Heart left ventricle (tissue), 16 donors: ENCODE measurements at regions not wholly inside any gene's neighbourhood (a gene's known extent, or its start where the extent isn't known, plus 50 kb on each side); places are given as distances from the start of the nearest gene placed in this dataset.

Experiments
- ATAC-seq, 4 donors: fragments of 200-7000 bp; cut with Tn5 transposase; one replicate each; pipeline ENCODE4 v1.9.1; 2020 to 2022; ENCODE audit warnings: moderate library complexity in 4 of 4, mild to moderate bottlenecking in 3 of 4, moderate number of reproducible peaks in 1 of 4
- DNase-seq, 5 donors: peaks; one replicate each; pipeline ENCODE4 v3.0.0-alpha.2; 2020
- H3K27ac ChIP-seq, 12 donors: fragments of 200-600 bp; sonication (generic) in 4 of 12; one replicate each; pipeline versions ENCODE4 v1.5.0 to v1.8.0; 2016 to 2022; ENCODE audit warnings: mild to moderate bottlenecking in 2 of 12
- H3K27me3 ChIP-seq, 9 donors: fragments of 200-600 bp; sonication (generic) in 2 of 9; one replicate each; pipeline versions ENCODE4 v1.5.1 to v1.8.0; 2016 to 2022; ENCODE audit warnings: mild to moderate bottlenecking in 3 of 9
- H3K36me3 ChIP-seq, 9 donors: fragments of 200-600 bp; sonication (generic) in 2 of 9; one replicate each; pipeline versions ENCODE4 v1.5.0 to v1.8.0; 2018 to 2022; ENCODE audit warnings: mild to moderate bottlenecking in 2 of 9
- H3K4me1 ChIP-seq, 12 donors: fragments of 200-600 bp; sonication (generic) in 4 of 12; one replicate each; pipeline versions ENCODE4 v1.5.0 to v1.8.0; 2016 to 2022; ENCODE audit warnings: mild to moderate bottlenecking in 3 of 12
- H3K4me3 ChIP-seq, 12 donors: fragments of 200-600 bp; sonication (generic) in 4 of 12; one replicate each; pipeline versions ENCODE4 v1.5.0 to v1.8.0; 2017 to 2022; ENCODE audit warnings: mild to moderate bottlenecking in 9 of 12, moderate library complexity in 4 of 12
- H3K9me3 ChIP-seq, 12 donors: fragments of 200-600 bp; sonication (generic) in 4 of 12; one replicate each; pipeline versions ENCODE4 v1.5.0 to v1.8.0; 2016 to 2022; ENCODE audit warnings: mild to moderate bottlenecking in 1 of 12
- POLR2A ChIP-seq, 2 donors: fragments of 450-650 bp; IDR thresholded peaks; one replicate each; pipeline ENCODE4 v1.6.1; 2017; ENCODE audit warnings: antibody characterized with exemption in 2 of 2, mild to moderate bottlenecking in 2 of 2, moderate library complexity in 2 of 2
- WGBS, 4 donors: extraction: QIAGEN DNeasy Blood & Tissue Kit in 2 of 4; methylation state at CpG; one replicate each; pipeline versions ENCODE4 v1.1.5 to v1.1.7; 2013 to 2018; 5-methylcytosine and 5-hydroxymethylcytosine counted together
- intact Hi-C, 10 donors: fragments of 100-400 bp; cut with DNase I; formaldehyde crosslinking; loops; one replicate each; pipeline versions ENCODE4 v1.11.1 to v1.14.2; 2022
- TF ChIP-seq, protein P1 (sequence below), 12 donors: fragments of 200-600 bp; sonication (generic) in 4 of 12; IDR thresholded peaks; one replicate each; pipeline versions ENCODE4 v1.5.0 to v1.8.0; 2018 to 2022; ENCODE audit warnings: antibody characterized with exemption in 12 of 12, mild to moderate bottlenecking in 5 of 12
- donor health status: ischemic (EF 13 %, LVEDD 7.1; RV severe dilation, severe dysfunction).
- donor health status: healthy with polysubstance abuse.
- donor health status: DM: no; HTN: yes; CAD: no.
- donor health status: DM: no; HTN: no; CAD: no.
- donor health status: ischemic (EF 25% LVEDD 6.9; RV normal size, moderate dysfunction).
- donor health status: ischemic (EF 25% LVEDD 5.7; RV mildly dilated, moderate dysfunction).
- donor health status: healthy.
- donor health status: DM: yes; HTN: yes; CAD: no.
- donor health status: ischemic (EF 35%, LVEDD 5.7; RV mildly dilated, moderate dysfunction).
- donor health status: nonischemic (EF 11% LVEDD 7.7; RV severe dilation, severe dysfunction).
- donor health status: DM: yes; HTN: yes; CAD: no.
- donor health status: PGD.
- donor health status: ischemic (EF 29% LVEDD 5.4; RV normal size, mild dysfunction).
- donor health status: nonischemic (EF 23%, LVEDD 6.1; RV moderate dilation, normal function).

DNA sequence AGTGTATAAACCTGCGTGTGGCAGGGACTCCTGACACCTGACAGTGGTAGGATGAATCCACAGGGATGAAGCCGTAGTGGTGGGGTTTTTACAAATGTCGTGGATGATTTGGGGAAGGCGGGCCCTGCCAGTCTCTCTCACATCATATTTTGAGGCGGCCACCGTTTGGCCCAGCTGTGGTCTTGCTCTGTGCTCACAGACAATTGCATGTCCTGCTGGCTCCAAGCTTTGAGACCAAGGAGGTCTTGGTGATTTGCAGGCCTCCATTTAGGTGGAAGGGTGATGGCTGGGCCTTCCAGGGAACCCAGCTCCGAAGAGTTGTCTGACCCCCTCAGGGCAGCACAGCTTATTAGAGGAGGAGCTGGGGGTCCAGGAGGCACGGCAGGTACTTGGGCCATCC lies 151.1 kb upstream of the SHH start:
- Histone ChIP-seq H3K36me3 (no peaks in the 10 kb centered on the region), H3K27ac (no peak overlapping the region), H3K4me3 (no peak overlapping the region), H3K9me3 (peaks cover 0 to 5% (median 0%) of the 10 kb centered on the region in 12 donors), H3K27me3 (peaks cover 0 to 9% (median 3%) of the 10 kb centered on the region in 9 donors), H3K4me1 (no peaks in the 10 kb centered on the region)
- ATAC-seq (no peak), DNase-seq (no peak)
- 83 to 88% (median 84%) methylated on average over 8 of the region's 8 CpGs for WGBS, 4 donors
- intact Hi-C loops, result no loop called here
- no peak for TF ChIP-seq POLR2A (IDR thresholded peaks at IDR 0.05)
- TF ChIP-seq, protein P1, sequence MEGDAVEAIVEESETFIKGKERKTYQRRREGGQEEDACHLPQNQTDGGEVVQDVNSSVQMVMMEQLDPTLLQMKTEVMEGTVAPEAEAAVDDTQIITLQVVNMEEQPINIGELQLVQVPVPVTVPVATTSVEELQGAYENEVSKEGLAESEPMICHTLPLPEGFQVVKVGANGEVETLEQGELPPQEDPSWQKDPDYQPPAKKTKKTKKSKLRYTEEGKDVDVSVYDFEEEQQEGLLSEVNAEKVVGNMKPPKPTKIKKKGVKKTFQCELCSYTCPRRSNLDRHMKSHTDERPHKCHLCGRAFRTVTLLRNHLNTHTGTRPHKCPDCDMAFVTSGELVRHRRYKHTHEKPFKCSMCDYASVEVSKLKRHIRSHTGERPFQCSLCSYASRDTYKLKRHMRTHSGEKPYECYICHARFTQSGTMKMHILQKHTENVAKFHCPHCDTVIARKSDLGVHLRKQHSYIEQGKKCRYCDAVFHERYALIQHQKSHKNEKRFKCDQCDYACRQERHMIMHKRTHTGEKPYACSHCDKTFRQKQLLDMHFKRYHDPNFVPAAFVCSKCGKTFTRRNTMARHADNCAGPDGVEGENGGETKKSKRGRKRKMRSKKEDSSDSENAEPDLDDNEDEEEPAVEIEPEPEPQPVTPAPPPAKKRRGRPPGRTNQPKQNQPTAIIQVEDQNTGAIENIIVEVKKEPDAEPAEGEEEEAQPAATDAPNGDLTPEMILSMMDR (IDR thresholded peaks at IDR 0.05), result no peak

DNA sequence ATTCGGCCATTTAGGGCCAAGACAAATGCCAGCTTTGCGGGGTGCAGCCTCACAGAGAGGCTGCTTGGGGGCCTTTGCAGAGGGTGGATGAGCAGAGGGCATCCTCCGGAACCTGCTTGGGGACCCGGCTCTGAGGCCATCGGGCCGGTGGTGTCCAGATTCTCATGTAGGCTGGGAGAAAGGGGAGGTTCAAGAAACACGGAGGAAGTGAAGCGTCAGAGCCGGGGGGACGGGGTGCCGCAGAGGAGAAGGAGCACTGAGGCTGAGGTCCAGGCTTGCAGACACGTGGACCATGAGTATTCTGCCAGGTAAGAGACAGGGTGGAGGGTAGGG lies 150.7 kb upstream of the SHH start:
- no peak for ATAC-seq
- intact Hi-C loops, result no loop called here
- Histone ChIP-seq H3K9me3 (peaks cover 0 to 5% (median 0%) of the 10 kb centered on the region in 12 donors), H3K4me3 (no peak overlapping the region), H3K4me1 (no peaks in the 10 kb centered on the region), H3K36me3 (no peaks in the 10 kb centered on the region), H3K27me3 (peaks cover 0 to 9% (median 3%) of the 10 kb centered on the region in 9 donors), H3K27ac (no peak overlapping the region)
- TF ChIP-seq, protein P1 (IDR thresholded peaks at IDR 0.05), result no peak
- no peak for TF ChIP-seq POLR2A (IDR thresholded peaks at IDR 0.05)
- no peak for DNase-seq
- WGBS, 4 donors, result 87 to 92% (median 90%) methylated on average over 12 of the region's 12 CpGs

DNA sequence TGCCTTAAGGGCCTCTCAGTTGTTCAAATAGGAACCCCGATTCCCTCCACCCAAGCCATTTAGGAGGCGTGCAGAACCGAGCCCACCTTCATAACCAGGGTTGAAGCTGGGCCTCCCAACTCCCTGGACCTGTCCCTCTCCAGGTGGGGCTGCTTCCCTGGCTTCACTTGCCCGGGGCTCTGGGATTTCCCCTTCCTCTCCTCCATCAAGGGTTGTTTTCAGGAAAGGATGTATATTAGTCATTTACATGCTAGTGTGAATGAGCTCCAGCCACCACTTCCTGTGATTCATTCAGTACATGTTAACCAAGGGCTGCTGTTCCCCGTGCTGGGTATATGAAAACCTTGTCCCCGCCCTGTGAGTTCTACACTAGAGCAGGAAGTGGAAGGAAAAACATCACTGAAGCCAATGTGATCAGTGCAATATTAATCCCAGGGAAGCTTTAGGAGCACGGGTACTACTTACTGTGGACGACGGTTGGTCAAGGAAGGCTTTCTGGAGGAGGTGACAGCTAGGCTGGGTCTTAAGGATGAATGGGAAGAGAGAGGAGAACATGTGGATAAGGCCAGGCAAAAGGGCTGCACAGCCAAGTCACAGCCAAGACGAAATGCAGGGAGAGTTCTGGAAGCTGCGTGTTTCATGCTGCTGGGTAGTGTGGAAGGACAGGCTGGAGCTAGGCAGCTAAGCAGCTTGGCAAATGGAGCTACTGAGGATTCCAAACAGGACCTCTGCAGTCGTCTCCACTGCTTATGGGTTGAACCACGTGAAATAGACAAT lies 150.1 kb upstream of the SHH start:
- WGBS, 4 donors, result 70 to 78% (median 74%) methylated on average over 13 of the region's 13 CpGs
- Histone ChIP-seq H3K27ac (no peak overlapping the region), H3K4me3 (no peak overlapping the region), H3K4me1 (no peaks in the 10 kb centered on the region), H3K9me3 (peaks cover 0 to 5% (median 0%) of the 10 kb centered on the region in 12 donors), H3K36me3 (no peaks in the 10 kb centered on the region), H3K27me3 (peaks cover 0 to 9% (median 3%) of the 10 kb centered on the region in 9 donors)
- intact Hi-C loops, result no loop called here
- ATAC-seq (no peak), DNase-seq (no peak)
- TF ChIP-seq, protein P1 (IDR thresholded peaks at IDR 0.05), result no peak
- TF ChIP-seq POLR2A (IDR thresholded peaks at IDR 0.05), result no peak

DNA sequence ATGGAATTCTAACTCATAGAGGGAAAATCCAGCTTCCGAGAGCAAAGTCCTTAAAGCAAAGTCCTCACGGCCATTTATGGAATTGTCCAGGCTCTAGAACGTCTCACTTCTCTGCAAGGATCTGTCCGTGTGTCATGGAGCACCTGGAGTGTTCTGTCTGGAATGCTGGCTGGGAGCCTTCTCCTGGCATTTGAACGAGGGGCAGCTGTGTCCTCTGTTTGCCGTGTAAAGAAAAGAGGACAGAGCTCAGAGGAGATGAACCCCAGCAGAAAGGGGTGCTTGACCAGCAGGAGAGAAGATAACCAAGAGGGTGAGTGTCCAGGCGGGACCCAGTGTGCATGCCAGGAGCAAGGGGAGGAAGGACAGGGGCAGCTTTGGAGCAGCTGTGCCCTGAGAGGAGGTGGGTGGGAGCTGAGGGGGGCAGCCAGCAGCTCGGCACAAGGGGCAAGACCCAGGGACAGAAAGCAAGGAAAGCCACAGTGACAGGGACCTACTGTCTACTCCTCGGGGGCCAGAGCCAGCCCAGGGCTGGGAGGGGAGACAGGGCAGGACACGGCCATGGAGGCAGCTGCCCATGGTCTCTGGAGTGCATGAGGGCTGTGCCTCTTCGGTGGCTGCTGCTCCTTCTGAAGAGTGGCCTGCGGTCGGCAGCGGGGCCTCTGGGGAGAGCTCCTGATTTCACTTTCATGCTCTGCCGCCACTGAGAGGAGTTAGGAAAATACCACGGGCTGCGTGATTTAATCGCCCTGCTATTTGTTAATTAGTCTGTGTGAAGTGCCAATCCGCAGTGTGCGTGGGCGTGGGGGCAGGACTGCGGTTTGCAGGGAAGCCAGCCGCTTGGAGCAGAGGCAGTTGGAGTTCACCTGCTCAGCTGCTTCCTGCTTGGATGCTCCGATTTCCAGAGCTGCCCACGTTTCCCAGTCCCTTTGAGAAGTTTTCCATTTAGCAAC lies 149.3 kb upstream of the SHH start:
- Histone ChIP-seq H3K4me3 (no peak overlapping the region), H3K9me3 (peaks cover 0 to 5% (median 0%) of the 10 kb centered on the region in 12 donors), H3K4me1 (no peaks in the 10 kb centered on the region), H3K36me3 (no peaks in the 10 kb centered on the region), H3K27me3 (peaks cover 0 to 9% (median 3%) of the 10 kb centered on the region in 9 donors), H3K27ac (no peak overlapping the region)
- intact Hi-C loops, result no loop called here
- no peak for ATAC-seq
- TF ChIP-seq, protein P1 (IDR thresholded peaks at IDR 0.05), result no peak
- no peak for TF ChIP-seq POLR2A (IDR thresholded peaks at IDR 0.05)
- DNase-seq, result no peak
- 63 to 68% (median 65%) methylated on average over 23 to 25 of the region's 25 CpGs for WGBS, 4 donors
